NCI-H510A treated with DMSO at 0.1 percent for 48 hours (cell line): ENCODE measurements at regions not wholly inside any gene's neighbourhood (a gene's known extent, or its start where the extent isn't known, plus 50 kb on each side); places are given as distances from the start of the nearest gene placed in this dataset.
A peak's percentile ranks its signal among the peaks of the same experiment; 100 is the strongest.

Experiments used
- DNase-seq: peaks from one replicate; lab custom pipeline; 2025; lab: John Stamatoyannopoulos, UW

GRCh38 chr2:12316476-12316875 lies 400.3 kb upstream of the TRIB2 start:
- DNase-seq = no peak

- DNase-seq = no peak
These were observed 399.4 kb upstream of the TRIB2 start for GRCh38 chr2:12317286-12317685.

GRCh38 chr2:12317814-12318426 lies 398.8 kb upstream of the TRIB2 start:
- DNase-seq = no peak

- no peak for DNase-seq
These were observed 398.2 kb upstream of the TRIB2 start for GRCh38 chr2:12318427-12319057.

GRCh38 chr2:12320027-12320734 lies 396.6 kb upstream of the TRIB2 start:
- DNase-seq = no peak

GRCh38 chr2:12320991-12321641 lies 395.6 kb upstream of the TRIB2 start:
- DNase-seq = no peak

GRCh38 chr2:12321886-12322285 lies 394.9 kb upstream of the TRIB2 start:
- DNase-seq = no peak

- DNase-seq = no peak
These were observed 390.9 kb upstream of the TRIB2 start for GRCh38 chr2:12325806-12326205.

- no peak for DNase-seq
These were observed 390.1 kb upstream of the TRIB2 start for GRCh38 chr2:12326449-12327190.

GRCh38 chr2:12330916-12331315 lies 385.8 kb upstream of the TRIB2 start:
- no peak for DNase-seq

GRCh38 chr2:12331698-12332097 lies 385.0 kb upstream of the TRIB2 start:
- DNase-seq = no peak

- peak; percentile 24 for DNase-seq
These were observed 383.4 kb upstream of the TRIB2 start for GRCh38 chr2:12333293-12333692.

- DNase-seq = no peak
These were observed 382.2 kb upstream of the TRIB2 start for GRCh38 chr2:12334412-12334966.

- DNase-seq = no peak
These were observed 381.6 kb upstream of the TRIB2 start for GRCh38 chr2:12335131-12335530.

GRCh38 chr2:12335995-12336394 lies 380.7 kb upstream of the TRIB2 start:
- DNase-seq = no peak

GRCh38 chr2:12338946-12339697 lies 377.6 kb upstream of the TRIB2 start:
- no peak for DNase-seq

- DNase-seq = no peak
These were observed 376.6 kb upstream of the TRIB2 start for GRCh38 chr2:12340164-12340563.

- no peak for DNase-seq
These were observed 375.5 kb upstream of the TRIB2 start for GRCh38 chr2:12341215-12341614.

GRCh38 chr2:12341920-12342319 lies 374.8 kb upstream of the TRIB2 start:
- no peak for DNase-seq

GRCh38 chr2:12343141-12343540 lies 373.6 kb upstream of the TRIB2 start:
- no peak for DNase-seq

GRCh38 chr2:12347066-12347493 lies 369.7 kb upstream of the TRIB2 start:
- peak; percentile 75 for DNase-seq
